H9 (cell line): ENCODE measurements at regions not wholly inside any gene's neighbourhood (a gene's known extent, or its start where the extent isn't known, plus 50 kb on each side); places are given as distances from the start of the nearest gene placed in this dataset.

Experiments
- DNase-seq: peaks from one replicate; pipeline ENCODE4 v3.0.0-alpha.2; 2017
- H2AFZ ChIP-seq: one replicate; pipeline ENCODE4 v1.6.1; 2013; ENCODE audit warnings: mild to moderate bottlenecking, low read length, control low read depth, moderate library complexity
- H2AK5ac ChIP-seq: 2 replicates; pipeline ENCODE4 v1.6.1; 2013; ENCODE audit warnings: low read length, control low read depth, mixed read lengths; ENCODE audit not compliant: insufficient read length
- H2BK120ac ChIP-seq: one replicate; pipeline ENCODE4 v1.6.1; 2013; ENCODE audit warnings: low read depth, mild to moderate bottlenecking, low read length, control low read depth, inconsistent platforms; ENCODE audit not compliant: poor library complexity, severe bottlenecking
- H2BK12ac ChIP-seq: 2 replicates; pipeline ENCODE4 v1.6.1; 2013; ENCODE audit warnings: low read length, control low read depth, mixed read lengths, low read depth; ENCODE audit not compliant: insufficient read length
- H2BK15ac ChIP-seq: 2 replicates; pipeline ENCODE4 v1.6.1; 2013; ENCODE audit warnings: low read depth, low read length, control low read depth
- H2BK20ac ChIP-seq: one replicate; pipeline ENCODE4 v1.6.1; 2013; ENCODE audit warnings: low read depth, mild to moderate bottlenecking, low read length, control low read depth, inconsistent platforms; ENCODE audit not compliant: poor library complexity, severe bottlenecking
- H2BK5ac ChIP-seq: 2 replicates; pipeline ENCODE4 v1.6.1; 2013; ENCODE audit warnings: low read length, control low read depth, mixed read lengths; ENCODE audit not compliant: insufficient read length
- H3K14ac ChIP-seq: 2 replicates; pipeline ENCODE4 v1.6.1; 2013; ENCODE audit warnings: low read length, control low read depth; ENCODE audit not compliant: insufficient read depth
- H3K18ac ChIP-seq: 2 replicates; pipeline ENCODE4 v1.6.1; 2013; ENCODE audit warnings: low read depth, mild to moderate bottlenecking, mixed read lengths, low read length, control low read depth; ENCODE audit not compliant: insufficient read length
- H3K23ac ChIP-seq: 2 replicates; pipeline ENCODE4 v1.6.1; 2013; ENCODE audit warnings: low read length, control low read depth, mixed read lengths, low read depth; ENCODE audit not compliant: insufficient read length
- H3K23me2 ChIP-seq: 2 replicates; pipeline ENCODE4 v1.6.1; 2013; ENCODE audit warnings: low read depth, mild to moderate bottlenecking, mixed read lengths, low read length, control low read depth; ENCODE audit not compliant: insufficient read length, poor library complexity, severe bottlenecking
- H3K27ac ChIP-seq: 2 replicates; pipeline ENCODE4 v1.5.1; 2013; ENCODE audit warnings: low read length, control low read depth, mixed read lengths, low read depth; ENCODE audit not compliant: insufficient read length
- H3K27me3 ChIP-seq: 2 replicates; pipeline ENCODE4 v1.6.1; 2013; ENCODE audit warnings: low read length, control low read depth, inconsistent platforms; ENCODE audit not compliant: insufficient read depth
- H3K4ac ChIP-seq: 2 replicates; pipeline ENCODE4 v1.6.1; 2013; ENCODE audit warnings: low read depth, mild to moderate bottlenecking, control low read depth, inconsistent platforms, low read length, moderate library complexity
- H3K4me1 ChIP-seq: 2 replicates; pipeline ENCODE4 v1.6.1; 2013; ENCODE audit warnings: low read length, control low read depth, inconsistent platforms; ENCODE audit not compliant: insufficient read depth
- H3K4me2 ChIP-seq: 2 replicates; pipeline ENCODE4 v1.6.1; 2013; ENCODE audit warnings: low read length, control low read depth, mixed read lengths; ENCODE audit not compliant: insufficient read length, insufficient read depth
- H3K56ac ChIP-seq: 2 replicates; pipeline ENCODE4 v1.6.1; 2013; ENCODE audit warnings: low read depth, mild to moderate bottlenecking, mixed read lengths, low read length, control low read depth; ENCODE audit not compliant: insufficient read length
- H3K79me1 ChIP-seq: 2 replicates; pipeline ENCODE4 v1.6.1; 2013; ENCODE audit warnings: low read depth, mild to moderate bottlenecking, moderate library complexity, low read length, control low read depth, inconsistent platforms; ENCODE audit not compliant: insufficient read depth, poor library complexity, severe bottlenecking
- H3K79me2 ChIP-seq: 2 replicates; pipeline ENCODE4 v1.6.1; 2013; ENCODE audit warnings: low read length, control low read depth, inconsistent platforms; ENCODE audit not compliant: insufficient read depth
- H3K9ac ChIP-seq: 2 replicates; pipeline ENCODE4 v1.6.1; 2013; ENCODE audit warnings: low read length, control low read depth, mixed read lengths; ENCODE audit not compliant: insufficient read length; ENCODE audit errors: extremely low read depth
- H3K9me3 ChIP-seq: one replicate; pipeline ENCODE4 v1.6.1; 2013; ENCODE audit warnings: low read depth, low read length, inconsistent platforms; ENCODE audit not compliant: control insufficient read depth
- H3T11ph ChIP-seq: one replicate; pipeline ENCODE4 v1.6.1; 2013; ENCODE audit warnings: mild to moderate bottlenecking, low read length, control low read depth, inconsistent platforms
- H4K20me1 ChIP-seq: one replicate; pipeline ENCODE4 v1.6.1; 2013; ENCODE audit not compliant: control insufficient read depth, insufficient read length, insufficient read depth
- H4K5ac ChIP-seq: 2 replicates; pipeline ENCODE4 v1.6.1; 2013; ENCODE audit warnings: low read depth, mild to moderate bottlenecking, mixed read lengths, low read length, control low read depth; ENCODE audit not compliant: insufficient read length
- H4K8ac ChIP-seq: replicated peaks from 2 replicates; pipeline ENCODE4 v1.6.1; 2013; ENCODE audit warnings: low read length, control low read depth, mixed read lengths, low read depth; ENCODE audit not compliant: insufficient read length
- H4K91ac ChIP-seq: 2 replicates; pipeline ENCODE4 v1.6.1; 2013; ENCODE audit warnings: low read depth, mild to moderate bottlenecking, moderate library complexity, mixed read lengths, low read length, control low read depth; ENCODE audit not compliant: insufficient read length
- H3K27ac Mint-ChIP-seq, 3 experiments: 2 replicates in 2 of 3; 3 replicates in 1 of 3; pipeline ENCODE4 v1.8.0; 2020 to 2021; ENCODE audit warnings: mixed read lengths in 3 of 3, mild to moderate bottlenecking in 1 of 3, moderate library complexity in 1 of 3
- H3K27me3 Mint-ChIP-seq: 2 replicates; pipeline ENCODE4 v1.8.0; 2021; ENCODE audit warnings: low read depth, mild to moderate bottlenecking, moderate library complexity, mixed read lengths
- H3K36me3 Mint-ChIP-seq, 3 experiments: 2 replicates in 2 of 3; 3 replicates in 1 of 3; pipeline ENCODE4 v1.8.0; 2020 to 2021; ENCODE audit warnings: low read depth in 3 of 3, mixed read lengths in 3 of 3; ENCODE audit not compliant: insufficient read depth in 1 of 3
- H3K4me1 Mint-ChIP-seq, 2 experiments: 2 replicates each; pipeline ENCODE4 v1.8.0; 2020; ENCODE audit warnings: mixed read lengths in 2 of 2
- H3K4me3 Mint-ChIP-seq, 2 experiments: 2 replicates in 1 of 2; 3 replicates in 1 of 2; pipeline ENCODE4 v1.8.0; 2020 to 2021; ENCODE audit warnings: mild to moderate bottlenecking in 2 of 2, mixed read lengths in 2 of 2, moderate library complexity in 1 of 2
- H3K9me3 Mint-ChIP-seq, 2 experiments: 2 replicates in 1 of 2; 3 replicates in 1 of 2; pipeline ENCODE4 v1.8.0; 2020; ENCODE audit warnings: mild to moderate bottlenecking in 2 of 2, mixed read lengths in 2 of 2, moderate library complexity in 1 of 2
- WGBS: extraction: QIAGEN DNeasy Blood & Tissue Kit; methylation state at CpG from one replicate; pipeline ENCODE4 v1.1.7; 2013; ENCODE audit warnings: missing lambda C conversion rate, low lambda C conversion rate, mixed read lengths; ENCODE audit not compliant: insufficient read length; ENCODE audit errors: extremely low coverage; 5-methylcytosine and 5-hydroxymethylcytosine counted together
- TF ChIP-seq, protein P1 (sequence below): fragments of 200-600 bp; sonication (generic); conservative IDR thresholded peaks from 3 replicates; pipeline ENCODE4 v1.8.0; 2021; ENCODE audit warnings: antibody characterized with exemption, mild to moderate bottlenecking

DNA sequence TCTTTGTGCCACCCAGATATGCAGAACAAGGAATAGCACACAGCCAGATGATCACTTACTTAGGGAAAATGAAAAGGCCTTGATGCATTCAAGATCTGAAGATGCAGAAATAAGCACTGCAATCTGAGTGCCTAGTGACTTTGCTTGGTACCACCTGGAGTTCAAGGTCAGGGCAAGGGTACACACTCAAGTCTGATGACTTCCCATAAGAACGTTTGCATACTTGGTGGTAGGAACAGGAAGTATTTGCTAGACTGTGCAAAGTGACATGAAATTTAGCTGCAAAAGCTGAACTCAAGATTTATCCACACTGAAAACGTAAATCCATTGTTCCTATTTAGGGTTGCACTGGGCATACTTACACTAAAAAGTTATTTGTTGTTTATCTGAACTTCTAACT, 177.1 kb downstream of the PIK3R1 start:
- Histone ChIP-seq H3K27me3 (no peaks in the 10 kb centered on the region), H4K8ac (no peak overlapping the region), H2BK120ac (no peak overlapping the region), H2BK20ac (no peak overlapping the region), H3K9ac (no peak overlapping the region), H3K4me2 (no peak overlapping the region), H2BK5ac (no peak overlapping the region), H3K18ac (no peak overlapping the region), H3K27ac (no peak overlapping the region), H3K14ac (no peak overlapping the region), H3K4me1 (no peaks in the 10 kb centered on the region), H4K20me1 (no peaks in the 10 kb centered on the region), H3K9me3 (no peaks in the 10 kb centered on the region), H4K5ac (no peak overlapping the region), H2AFZ (no peak overlapping the region), H2BK12ac (no peak overlapping the region), H3K56ac (no peak overlapping the region), H3K79me1 (no peaks in the 10 kb centered on the region), H4K91ac (no peak overlapping the region), H2BK15ac (no peak overlapping the region), H3K79me2 (no peaks in the 10 kb centered on the region), H2AK5ac (no peak overlapping the region), H3K23ac (no peak overlapping the region), H3T11ph (no peak overlapping the region), H3K23me2 (no peaks in the 10 kb centered on the region), H3K4ac (no peak overlapping the region)
- Mint-ChIP-seq H3K9me3 (peaks cover 2 to 6% of the 10 kb centered on the region in 2 experiments; a peak in 2 of 5 replicates), H3K4me3 (no peak overlapping the region), H3K36me3 (peaks cover 0 to 4% (median 0%) of the 10 kb centered on the region in 3 experiments; a peak in 3 of 7 replicates), H3K27me3 (no peaks in the 10 kb centered on the region), H3K27ac (no peak overlapping the region), H3K4me1 (peaks cover 3 to 5% of the 10 kb centered on the region in 2 experiments; a peak in 2 of 4 replicates)
- no peak for DNase-seq
- TF ChIP-seq, protein P1, sequence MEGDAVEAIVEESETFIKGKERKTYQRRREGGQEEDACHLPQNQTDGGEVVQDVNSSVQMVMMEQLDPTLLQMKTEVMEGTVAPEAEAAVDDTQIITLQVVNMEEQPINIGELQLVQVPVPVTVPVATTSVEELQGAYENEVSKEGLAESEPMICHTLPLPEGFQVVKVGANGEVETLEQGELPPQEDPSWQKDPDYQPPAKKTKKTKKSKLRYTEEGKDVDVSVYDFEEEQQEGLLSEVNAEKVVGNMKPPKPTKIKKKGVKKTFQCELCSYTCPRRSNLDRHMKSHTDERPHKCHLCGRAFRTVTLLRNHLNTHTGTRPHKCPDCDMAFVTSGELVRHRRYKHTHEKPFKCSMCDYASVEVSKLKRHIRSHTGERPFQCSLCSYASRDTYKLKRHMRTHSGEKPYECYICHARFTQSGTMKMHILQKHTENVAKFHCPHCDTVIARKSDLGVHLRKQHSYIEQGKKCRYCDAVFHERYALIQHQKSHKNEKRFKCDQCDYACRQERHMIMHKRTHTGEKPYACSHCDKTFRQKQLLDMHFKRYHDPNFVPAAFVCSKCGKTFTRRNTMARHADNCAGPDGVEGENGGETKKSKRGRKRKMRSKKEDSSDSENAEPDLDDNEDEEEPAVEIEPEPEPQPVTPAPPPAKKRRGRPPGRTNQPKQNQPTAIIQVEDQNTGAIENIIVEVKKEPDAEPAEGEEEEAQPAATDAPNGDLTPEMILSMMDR, result no peak
- WGBS, result no CpG with 5 or more reads among the region's 2 CpGs
